ENCODE measurements at regions not wholly inside any gene's neighbourhood (a gene's known extent, or its start where the extent isn't known, plus 50 kb on each side); places are given as distances from the start of the nearest gene placed in this dataset.
"Not testable (repeated sequence)": the region's sequence is repeated elsewhere in the genome, so short reads cannot be mapped to it uniquely, and the experiment has no call there.

DNA sequence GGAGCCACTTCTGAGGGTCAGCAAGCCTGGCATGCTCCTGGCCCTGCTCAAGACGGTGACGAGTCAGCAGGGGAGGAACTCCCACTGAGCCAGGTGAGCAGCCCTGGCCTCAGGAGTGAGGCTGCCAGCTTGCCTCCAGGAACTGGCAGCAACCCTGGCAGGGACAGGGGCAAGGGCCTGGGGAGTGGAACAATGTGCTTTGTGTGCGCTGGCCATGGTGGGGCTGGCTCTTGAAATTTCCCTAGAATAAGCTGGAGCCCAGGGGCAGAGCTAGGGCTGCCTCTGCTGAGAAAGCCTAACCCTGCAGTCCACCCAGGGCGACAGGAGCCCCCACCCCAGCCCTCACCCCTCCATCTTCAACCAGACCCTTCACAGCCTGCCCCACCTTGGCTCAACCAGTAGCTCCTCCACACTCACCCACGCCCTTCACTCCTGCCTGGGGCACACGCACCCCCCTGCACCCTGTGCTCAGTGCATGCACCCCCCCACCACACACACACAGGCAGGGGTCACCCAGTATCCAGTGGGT, 88.0 kb downstream of the MRPL14 start:
- DNase-seq (ENCODE audit: low read depth, low spot score) = no peak
- H3K4me3 ChIP-seq (ENCODE audit: low read length) = no peak overlapping the region

GRCh38 chr6:44038543-44039065, 88.6 kb downstream of the MRPL14 start:
- H3K4me3 ChIP-seq (ENCODE audit: low read length) = no peak overlapping the region
- no peak for DNase-seq (ENCODE audit: low read depth, low spot score)

DNA sequence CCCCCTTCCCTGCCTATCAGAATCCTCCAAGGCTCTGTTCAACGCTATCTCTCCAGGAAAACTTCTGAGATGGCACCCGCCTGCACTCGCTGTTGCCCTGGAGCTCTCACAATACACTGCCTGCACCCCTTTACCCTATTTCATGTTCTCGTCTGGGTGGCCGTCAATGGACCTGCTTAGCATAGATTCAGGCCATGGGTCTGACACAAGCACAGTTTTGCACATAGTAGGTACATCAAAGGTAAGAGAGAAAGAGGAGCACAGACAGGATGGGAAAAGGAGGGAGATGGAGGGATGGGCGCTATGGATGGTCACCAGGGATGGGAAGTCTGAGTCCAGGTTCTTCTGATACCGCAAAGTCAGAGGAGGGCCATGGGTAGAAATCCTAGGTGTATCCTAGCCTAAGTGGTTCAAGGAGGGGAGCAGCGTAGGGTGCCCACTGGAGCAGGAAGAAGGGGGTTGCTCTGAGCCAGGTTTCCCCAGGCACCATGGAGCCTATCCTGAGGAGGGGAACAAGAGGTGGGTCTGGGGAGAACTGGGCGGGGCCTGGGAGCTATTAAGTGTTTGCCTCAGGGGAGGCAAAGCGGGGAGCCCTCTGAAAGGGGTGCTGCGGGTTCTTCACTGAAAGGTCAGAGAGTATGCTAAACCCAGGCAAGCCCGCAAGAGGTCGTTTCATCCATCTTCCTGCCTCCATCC, 89.3 kb downstream of the MRPL14 start:
- H3K4me3 ChIP-seq (ENCODE audit: low read length) = no peak overlapping the region
- no peak for DNase-seq (ENCODE audit: low read depth, low spot score)

DNA sequence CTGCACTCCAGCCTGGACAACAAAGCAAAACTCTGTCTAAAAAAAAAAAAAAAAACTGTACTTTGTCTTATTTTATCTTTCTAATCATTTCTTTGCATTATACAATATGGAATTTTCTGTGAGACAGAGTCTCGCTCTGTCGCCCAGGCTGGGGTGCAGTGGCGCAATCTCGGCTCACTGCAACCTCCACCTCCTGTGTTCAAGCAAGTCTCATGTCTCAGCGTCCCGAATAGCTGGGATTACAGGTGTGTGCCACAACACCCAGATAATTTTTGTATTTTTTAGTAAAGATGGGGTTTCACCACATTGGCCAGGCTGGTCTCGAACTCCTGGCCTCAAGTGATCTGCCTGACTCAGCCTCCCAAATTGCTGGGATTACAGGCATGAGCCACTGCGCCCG, 90.0 kb downstream of the MRPL14 start:
- not testable (repeated sequence) for DNase-seq (ENCODE audit: low read depth, low spot score); H3K4me3 ChIP-seq (ENCODE audit: low read length)

GRCh38 chr6:44036699-44037101, 90.6 kb downstream of the MRPL14 start:
- DNase-seq (ENCODE audit: low read depth, low spot score) = no peak
- no peak overlapping the region for H3K4me3 ChIP-seq (ENCODE audit: low read length)

DNA sequence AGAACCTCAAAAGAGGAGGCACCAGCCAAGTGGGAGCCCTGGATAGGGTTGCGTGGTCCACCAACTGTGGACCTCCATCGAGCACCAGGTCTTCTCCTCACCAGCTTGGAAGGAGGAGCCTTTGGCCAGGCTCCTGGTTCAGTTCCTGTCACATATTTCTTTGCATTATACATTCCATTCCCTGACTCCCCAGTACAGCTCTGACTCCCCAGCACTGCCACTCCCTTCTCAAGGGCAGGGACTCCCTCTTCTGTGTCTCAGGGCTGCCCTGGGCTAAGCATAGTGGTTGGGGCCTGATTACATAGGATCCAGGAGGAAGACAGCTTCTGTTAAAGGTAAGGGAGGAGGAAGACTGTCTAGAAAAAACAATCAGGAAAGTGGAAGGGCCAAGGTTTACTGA, 91.1 kb downstream of the MRPL14 start:
- H3K4me3 ChIP-seq (ENCODE audit: low read length) = no peak overlapping the region
- DNase-seq (ENCODE audit: low read depth, low spot score) = no peak

GRCh38 chr6:44035621-44036020, 91.6 kb downstream of the MRPL14 start:
- DNase-seq (ENCODE audit: low read depth, low spot score) = no peak
- H3K4me3 ChIP-seq (ENCODE audit: low read length) = no peak overlapping the region

DNA sequence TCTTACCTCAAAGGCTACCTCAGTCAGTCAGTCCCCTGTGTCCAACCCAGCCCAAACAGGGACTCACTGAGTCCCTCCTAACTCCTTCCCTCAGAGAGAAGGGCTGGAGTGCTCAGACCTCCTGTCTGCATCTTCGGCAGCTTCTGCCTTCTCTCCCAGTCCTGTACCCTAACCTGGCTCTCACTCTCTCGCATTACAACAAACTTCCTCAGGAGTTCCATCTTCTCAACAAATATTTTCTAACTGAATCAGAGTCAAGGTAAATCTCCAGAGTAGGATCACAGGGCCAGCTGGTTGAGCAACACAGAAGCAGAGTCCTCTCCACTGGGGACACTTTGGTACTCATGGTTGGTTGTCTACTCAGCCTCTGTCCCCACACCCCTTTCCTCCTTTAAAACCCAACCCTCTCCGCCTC, 92.3 kb downstream of the MRPL14 start:
- DNase-seq (ENCODE audit: low read depth, low spot score) = no peak
- no peak overlapping the region for H3K4me3 ChIP-seq (ENCODE audit: low read length)

GRCh38 chr6:44034391-44034861, 92.8 kb downstream of the MRPL14 start:
- DNase-seq (ENCODE audit: low read depth, low spot score) = no peak

DNA sequence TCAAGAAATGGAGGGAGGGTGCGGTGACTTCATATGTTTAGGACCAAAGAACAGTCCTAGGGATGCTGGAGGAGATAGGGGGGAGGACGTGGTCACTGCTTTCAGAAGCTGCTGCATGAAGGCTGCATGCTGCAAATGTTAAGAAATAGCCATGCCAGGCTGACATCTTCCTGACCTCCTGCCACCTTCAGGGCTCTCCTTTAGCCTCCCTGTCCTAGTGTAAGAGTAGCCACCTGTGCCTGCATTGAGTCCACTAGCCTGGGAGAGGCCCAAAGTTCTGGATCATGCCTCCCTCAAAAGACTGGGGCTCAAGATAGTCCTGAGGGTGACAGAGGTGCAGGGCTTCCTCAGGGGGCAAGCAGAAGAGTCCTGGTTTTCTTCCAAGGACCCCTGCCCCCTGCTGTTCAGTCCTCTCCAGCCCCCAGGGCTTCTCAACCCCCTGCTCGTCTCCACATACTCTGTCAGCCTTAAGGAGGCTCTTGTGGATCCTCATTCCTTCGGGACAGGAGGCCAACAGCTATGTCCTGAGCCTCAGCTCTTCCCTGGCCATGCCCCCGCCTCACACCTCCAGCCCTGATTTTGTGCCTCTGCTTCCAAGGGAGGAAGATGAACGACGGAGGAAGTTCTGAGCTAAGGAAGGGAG, 96.3 kb downstream of the MRPL14 start:
- DNase-seq (ENCODE audit: low read depth, low spot score) = no peak
- no peak overlapping the region for H3K4me3 ChIP-seq (ENCODE audit: low read length)

More at GRCh38 chr6:44034391-44034861, 92.8 kb downstream of the MRPL14 start:
- H3K4me3 ChIP-seq (ENCODE audit: low read length) = no peak overlapping the region

DNA sequence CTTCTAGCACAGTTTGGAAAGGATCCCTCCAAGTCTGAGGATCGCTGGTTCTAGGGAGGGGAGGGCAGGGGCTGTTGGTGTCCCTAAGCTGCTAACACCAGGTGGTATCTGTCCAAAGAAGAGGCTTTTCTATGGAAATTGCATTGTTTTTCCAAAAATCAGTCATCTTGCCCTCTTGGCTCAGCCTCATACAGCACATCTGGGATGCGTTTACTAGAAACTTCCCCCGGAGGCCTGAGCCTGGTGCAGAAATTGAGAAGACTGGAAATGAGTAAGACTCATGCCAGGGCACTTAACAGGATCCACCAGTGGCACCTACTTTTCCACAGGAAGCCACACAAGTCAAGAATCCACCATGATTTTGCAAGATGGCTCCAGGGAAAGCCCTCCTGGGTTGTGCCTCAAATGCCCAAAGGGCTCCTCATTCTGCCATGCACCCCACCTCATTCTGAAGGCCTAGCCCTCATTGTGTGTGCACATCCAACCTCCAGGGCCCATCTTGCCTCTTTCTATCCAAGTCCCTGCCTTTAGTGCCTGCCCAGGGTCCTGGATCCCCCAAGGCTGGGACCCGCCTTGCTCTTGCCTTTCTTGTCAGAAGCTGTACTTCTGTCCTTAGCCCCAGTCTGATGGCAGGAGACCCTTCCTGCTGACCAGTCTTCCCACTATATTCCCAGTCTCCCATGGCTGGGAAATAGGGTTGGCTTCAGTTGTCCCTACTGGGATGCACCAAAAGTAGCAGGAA, 97.6 kb downstream of the MRPL14 start:
- DNase-seq (ENCODE audit: low read depth, low spot score) = no peak
- H3K4me3 ChIP-seq (ENCODE audit: low read length) = no peak overlapping the region

DNA sequence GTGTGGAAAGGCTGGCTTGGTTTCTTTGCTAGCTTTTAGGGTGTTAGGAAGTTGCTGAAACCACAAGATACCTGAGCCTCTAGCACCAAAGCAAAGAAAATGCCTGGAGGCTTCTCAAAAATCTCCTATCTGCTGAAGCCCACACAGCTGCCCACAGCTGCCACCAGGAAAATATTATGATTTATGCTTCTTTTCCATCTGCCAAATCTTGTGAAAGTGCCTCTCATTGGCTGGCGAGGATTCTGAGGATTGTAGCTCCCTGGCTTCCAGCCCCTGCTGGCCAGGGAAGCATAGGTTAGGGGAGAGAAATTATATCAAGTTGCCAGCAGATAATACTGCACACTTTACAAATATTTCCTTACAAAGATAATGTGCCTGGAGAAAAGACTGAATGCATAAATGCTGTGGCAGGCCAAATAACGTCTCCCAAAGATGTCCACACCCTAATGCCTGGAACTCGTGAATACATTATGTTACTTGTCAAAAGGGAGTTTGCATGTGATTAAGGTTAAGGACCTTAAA, 98.4 kb downstream of the MRPL14 start:
- H3K4me3 ChIP-seq (ENCODE audit: low read length) = no peak overlapping the region
- no peak for DNase-seq (ENCODE audit: low read depth, low spot score)

DNA sequence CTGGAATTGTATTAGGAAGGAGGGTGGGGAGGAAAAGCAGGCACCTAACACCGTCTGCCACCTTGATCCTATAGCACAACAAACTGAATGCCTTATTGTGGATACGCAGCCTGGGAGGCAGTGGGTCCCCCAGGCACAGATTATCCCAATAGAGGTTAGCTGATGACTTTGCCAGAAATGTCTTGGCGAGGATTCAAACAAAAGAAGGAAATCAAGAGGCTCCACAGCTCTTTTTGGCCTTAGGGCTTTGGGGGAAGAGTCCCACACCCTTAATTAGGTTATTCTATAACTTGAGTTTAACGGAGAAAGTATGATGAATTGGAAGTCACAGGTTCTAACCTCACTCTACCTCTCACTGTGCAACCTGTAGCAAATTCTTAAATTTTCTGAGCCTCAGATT, 102.0 kb downstream of the MRPL14 start:
- no peak overlapping the region for H3K4me3 ChIP-seq (ENCODE audit: low read length)
- no peak for DNase-seq (ENCODE audit: low read depth, low spot score)

DNA sequence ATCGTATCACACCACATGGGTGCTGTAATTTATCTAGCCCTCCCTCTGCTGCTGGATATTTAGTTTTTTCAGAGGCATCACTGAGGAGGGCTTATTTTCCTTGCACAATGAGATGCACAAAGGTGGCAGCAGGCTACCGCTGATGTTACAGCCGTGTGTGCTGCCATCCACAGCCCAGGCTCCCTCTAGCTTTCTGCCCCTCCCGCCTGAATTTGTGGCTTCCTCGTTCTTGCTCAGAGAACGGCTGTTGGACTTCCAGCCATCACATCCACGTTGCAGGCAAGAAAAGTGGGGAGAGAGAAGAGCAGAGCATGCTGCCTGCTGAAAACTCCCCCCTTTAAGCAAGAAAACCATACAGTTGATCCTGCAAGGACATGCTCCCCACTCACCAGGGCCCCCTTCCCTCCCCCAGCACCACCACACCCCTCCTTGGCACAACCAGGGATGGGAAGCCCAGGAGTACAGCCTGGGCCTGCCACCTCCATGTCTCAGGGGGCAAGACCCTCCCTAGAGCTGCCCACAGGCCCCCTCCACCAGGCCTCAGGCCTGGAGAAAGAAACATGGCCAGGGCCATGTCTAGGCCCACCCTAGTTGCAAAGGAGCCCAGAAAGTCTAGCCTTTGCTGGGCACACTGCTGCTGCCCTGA, 102.6 kb downstream of the MRPL14 start:
- no peak for DNase-seq (ENCODE audit: low read depth, low spot score)
- no peak overlapping the region for H3K4me3 ChIP-seq (ENCODE audit: low read length)

- no peak for DNase-seq (ENCODE audit: low read depth, low spot score)
- H3K4me3 ChIP-seq (ENCODE audit: low read length) = no peak overlapping the region
Measured at GRCh38 chr6:44023586-44024454, 103.4 kb downstream of the MRPL14 start.

GRCh38 chr6:44022671-44023352, 104.4 kb downstream of the MRPL14 start:
- no peak overlapping the region for H3K4me3 ChIP-seq (ENCODE audit: low read length)
- no peak for DNase-seq (ENCODE audit: low read depth, low spot score)

DNA sequence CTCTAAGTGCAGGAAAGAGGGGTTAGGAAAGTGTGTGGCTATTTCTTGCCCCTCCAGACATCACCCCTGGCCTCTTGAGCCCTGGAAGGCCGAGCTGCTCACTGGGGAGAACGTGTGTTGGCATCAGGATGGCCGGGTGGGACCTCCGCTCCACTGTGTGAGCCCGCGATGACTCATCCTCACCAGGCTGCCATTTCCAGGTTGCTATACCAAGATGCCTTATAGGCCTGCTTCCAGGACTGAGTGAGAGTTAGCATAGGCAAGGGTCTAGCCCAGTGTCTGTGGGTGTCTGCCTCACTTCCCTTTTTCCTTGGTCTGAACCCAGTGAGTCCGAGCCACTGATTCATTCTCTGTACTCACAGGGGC, 105.0 kb downstream of the MRPL14 start:
- no peak overlapping the region for H3K4me3 ChIP-seq (ENCODE audit: low read length)
- no peak for DNase-seq (ENCODE audit: low read depth, low spot score)
